A673 (cell line): ENCODE measurements at regions not wholly inside any gene's neighbourhood (a gene's known extent, or its start where the extent isn't known, plus 50 kb on each side); places are given as distances from the start of the nearest gene placed in this dataset.

Experiments
- EZH2 ChIP-seq: fragments of 200-600 bp; sonication (generic); IDR thresholded peaks from 2 replicates; pipeline ENCODE4 v1.6.1; 2017; ENCODE audit warnings: borderline replicate concordance, low read depth, mild to moderate bottlenecking, mixed read lengths, antibody characterized with exemption, low read length; ENCODE audit not compliant: poor library complexity, severe bottlenecking
- TF ChIP-seq, protein P1 (sequence below): fragments of 300-800, 200-600 bp; sonication (generic); conservative IDR thresholded peaks from 2 replicates; pipeline ENCODE4 v1.5.1; 2017; ENCODE audit warnings: low read depth, mild to moderate bottlenecking, antibody characterized with exemption, low read length, moderate library complexity, mixed read lengths

DNA sequence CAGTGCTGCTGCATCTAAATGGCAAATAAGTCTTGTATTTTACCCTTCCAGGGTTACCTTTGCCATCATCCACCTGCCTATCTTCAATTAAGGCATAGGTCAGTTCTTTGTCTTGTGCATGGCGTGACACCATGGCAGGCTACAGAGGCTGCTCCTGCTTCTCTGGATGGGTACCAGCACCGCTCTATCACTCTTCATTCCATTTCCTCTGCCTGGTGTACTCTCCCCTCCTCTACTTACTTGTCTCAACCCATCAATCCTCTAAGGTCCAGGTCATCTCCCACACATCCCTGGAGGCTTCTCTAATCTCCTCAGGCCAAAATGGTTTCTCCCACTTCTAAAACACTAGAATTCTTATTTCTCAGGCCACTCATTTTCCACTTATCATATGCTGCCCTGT, 257.5 kb downstream of the BARHL2 start:
- TF ChIP-seq, protein P1, sequence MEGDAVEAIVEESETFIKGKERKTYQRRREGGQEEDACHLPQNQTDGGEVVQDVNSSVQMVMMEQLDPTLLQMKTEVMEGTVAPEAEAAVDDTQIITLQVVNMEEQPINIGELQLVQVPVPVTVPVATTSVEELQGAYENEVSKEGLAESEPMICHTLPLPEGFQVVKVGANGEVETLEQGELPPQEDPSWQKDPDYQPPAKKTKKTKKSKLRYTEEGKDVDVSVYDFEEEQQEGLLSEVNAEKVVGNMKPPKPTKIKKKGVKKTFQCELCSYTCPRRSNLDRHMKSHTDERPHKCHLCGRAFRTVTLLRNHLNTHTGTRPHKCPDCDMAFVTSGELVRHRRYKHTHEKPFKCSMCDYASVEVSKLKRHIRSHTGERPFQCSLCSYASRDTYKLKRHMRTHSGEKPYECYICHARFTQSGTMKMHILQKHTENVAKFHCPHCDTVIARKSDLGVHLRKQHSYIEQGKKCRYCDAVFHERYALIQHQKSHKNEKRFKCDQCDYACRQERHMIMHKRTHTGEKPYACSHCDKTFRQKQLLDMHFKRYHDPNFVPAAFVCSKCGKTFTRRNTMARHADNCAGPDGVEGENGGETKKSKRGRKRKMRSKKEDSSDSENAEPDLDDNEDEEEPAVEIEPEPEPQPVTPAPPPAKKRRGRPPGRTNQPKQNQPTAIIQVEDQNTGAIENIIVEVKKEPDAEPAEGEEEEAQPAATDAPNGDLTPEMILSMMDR = no peak
- no peak for TF ChIP-seq EZH2
